Astrocyte (in vitro differentiated cells and primary cell): ENCODE measurements at regions not wholly inside any gene's neighbourhood (a gene's known extent, or its start where the extent isn't known, plus 50 kb on each side); places are given as distances from the start of the nearest gene placed in this dataset.

ENCODE experiments used
- EZH2 ChIP-seq: IDR thresholded peaks from 2 replicates; pipeline ENCODE4 v1.6.1; 2012; ENCODE audit warnings: mild to moderate bottlenecking, low read length, inconsistent platforms; ENCODE audit not compliant: insufficient read depth
- TF ChIP-seq, protein P1 (sequence below): IDR thresholded peaks from 2 replicates; pipeline ENCODE4 v1.5.1; 2011; ENCODE audit warnings: low read depth, mild to moderate bottlenecking, inconsistent platforms, low read length, moderate library complexity; ENCODE audit not compliant: insufficient read depth

DNA sequence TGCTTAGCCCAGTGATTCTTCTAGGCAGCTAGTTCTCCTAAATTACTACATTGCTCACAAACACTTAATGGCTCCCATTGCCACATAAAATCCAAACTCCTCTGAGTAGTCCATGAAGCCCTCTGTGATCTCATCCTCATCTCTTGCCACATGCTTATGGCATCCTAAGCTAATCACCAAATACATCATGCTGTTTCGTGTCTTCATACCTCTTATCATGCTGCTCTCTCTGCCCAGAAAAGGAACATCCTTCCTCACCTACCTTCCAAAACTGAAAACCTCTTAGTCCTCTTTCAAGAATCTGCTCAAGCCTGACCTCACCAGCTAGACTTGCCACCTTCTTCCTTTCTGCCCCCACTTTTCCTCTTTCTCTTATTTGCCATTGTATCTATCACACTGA is 108.5 kb downstream of the DUSP6 start:
- TF ChIP-seq, protein P1, sequence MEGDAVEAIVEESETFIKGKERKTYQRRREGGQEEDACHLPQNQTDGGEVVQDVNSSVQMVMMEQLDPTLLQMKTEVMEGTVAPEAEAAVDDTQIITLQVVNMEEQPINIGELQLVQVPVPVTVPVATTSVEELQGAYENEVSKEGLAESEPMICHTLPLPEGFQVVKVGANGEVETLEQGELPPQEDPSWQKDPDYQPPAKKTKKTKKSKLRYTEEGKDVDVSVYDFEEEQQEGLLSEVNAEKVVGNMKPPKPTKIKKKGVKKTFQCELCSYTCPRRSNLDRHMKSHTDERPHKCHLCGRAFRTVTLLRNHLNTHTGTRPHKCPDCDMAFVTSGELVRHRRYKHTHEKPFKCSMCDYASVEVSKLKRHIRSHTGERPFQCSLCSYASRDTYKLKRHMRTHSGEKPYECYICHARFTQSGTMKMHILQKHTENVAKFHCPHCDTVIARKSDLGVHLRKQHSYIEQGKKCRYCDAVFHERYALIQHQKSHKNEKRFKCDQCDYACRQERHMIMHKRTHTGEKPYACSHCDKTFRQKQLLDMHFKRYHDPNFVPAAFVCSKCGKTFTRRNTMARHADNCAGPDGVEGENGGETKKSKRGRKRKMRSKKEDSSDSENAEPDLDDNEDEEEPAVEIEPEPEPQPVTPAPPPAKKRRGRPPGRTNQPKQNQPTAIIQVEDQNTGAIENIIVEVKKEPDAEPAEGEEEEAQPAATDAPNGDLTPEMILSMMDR = no peak
- TF ChIP-seq EZH2 = no peak
